B cell (primary cell): ENCODE measurements at regions not wholly inside any gene's neighbourhood (a gene's known extent, or its start where the extent isn't known, plus 50 kb on each side); places are given as distances from the start of the nearest gene placed in this dataset.

Source experiments
- EZH2 ChIP-seq: IDR thresholded peaks from 2 replicates; pipeline ENCODE4 v1.6.1; 2012; ENCODE audit warnings: borderline replicate concordance, low read depth, mild to moderate bottlenecking, moderate library complexity, low read length; ENCODE audit not compliant: insufficient read depth, poor library complexity, severe bottlenecking
- TF ChIP-seq, protein P1 (sequence below): fragments of 200-600 bp; IDR thresholded peaks from one replicate; pipeline ENCODE4 v1.8.0; 2022; ENCODE audit warnings: antibody characterized with exemption, mild to moderate bottlenecking

DNA sequence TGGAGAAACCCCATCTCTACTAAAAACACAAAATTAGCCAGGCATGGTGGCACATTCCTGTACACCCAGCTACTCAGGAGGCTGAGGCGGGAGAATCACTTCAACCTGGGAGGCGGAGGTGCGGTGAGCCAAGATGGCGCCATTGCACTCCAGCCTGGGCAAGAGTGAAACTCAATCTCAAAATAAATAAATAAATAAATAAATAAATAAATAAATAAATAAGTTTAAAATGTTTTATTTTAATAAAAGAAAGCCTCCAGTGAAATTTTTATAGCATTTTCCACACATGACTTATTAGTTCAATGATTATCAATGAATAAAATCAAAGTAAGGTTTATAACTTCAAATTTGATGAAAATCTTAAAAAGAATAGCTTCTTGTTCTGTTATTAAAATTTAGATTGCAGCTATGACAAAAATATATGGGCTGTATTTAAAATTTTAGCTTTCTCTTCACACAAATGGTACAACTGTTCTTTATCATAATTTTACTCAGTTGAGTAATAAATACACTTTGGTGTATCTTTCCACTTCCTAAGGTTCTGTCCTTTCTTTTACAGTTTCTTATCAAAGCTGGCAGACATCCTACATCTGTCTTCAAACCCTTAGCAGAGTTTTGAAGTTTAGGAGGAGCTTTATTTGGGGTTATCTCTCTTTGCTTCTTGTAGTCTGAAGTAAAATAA, 78.4 kb upstream of the ZSWIM2 start:
- TF ChIP-seq, protein P1, sequence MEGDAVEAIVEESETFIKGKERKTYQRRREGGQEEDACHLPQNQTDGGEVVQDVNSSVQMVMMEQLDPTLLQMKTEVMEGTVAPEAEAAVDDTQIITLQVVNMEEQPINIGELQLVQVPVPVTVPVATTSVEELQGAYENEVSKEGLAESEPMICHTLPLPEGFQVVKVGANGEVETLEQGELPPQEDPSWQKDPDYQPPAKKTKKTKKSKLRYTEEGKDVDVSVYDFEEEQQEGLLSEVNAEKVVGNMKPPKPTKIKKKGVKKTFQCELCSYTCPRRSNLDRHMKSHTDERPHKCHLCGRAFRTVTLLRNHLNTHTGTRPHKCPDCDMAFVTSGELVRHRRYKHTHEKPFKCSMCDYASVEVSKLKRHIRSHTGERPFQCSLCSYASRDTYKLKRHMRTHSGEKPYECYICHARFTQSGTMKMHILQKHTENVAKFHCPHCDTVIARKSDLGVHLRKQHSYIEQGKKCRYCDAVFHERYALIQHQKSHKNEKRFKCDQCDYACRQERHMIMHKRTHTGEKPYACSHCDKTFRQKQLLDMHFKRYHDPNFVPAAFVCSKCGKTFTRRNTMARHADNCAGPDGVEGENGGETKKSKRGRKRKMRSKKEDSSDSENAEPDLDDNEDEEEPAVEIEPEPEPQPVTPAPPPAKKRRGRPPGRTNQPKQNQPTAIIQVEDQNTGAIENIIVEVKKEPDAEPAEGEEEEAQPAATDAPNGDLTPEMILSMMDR, result no peak
- TF ChIP-seq EZH2, result no peak
